ENCODE measurements at regions not wholly inside any gene's neighbourhood (a gene's known extent, or its start where the extent isn't known, plus 50 kb on each side); places are given as distances from the start of the nearest gene placed in this dataset.

DNA sequence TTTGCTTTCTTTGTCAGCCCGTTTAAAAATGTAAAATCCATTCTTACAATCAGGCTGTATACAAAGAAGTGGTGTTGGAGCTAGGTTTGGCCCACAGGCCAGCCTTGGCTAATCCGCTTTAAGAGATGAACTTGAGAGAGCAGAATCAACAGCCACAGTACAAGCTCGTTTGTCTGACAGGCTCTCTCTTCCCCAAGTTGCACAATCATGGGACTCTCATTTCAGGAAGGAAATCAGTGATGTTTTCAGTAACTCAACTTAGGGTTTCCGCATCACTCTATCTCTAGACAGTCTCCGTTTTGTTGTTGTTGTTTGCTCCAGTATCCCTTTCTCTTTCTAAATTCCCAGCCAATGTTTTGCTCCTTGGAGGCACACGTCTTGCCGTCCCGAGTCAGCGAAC lies 582.0 kb upstream of the MKI67 start:
- TF ChIP-seq RXRA (IDR thresholded peaks at IDR 0.05) = no peak
- no peak for TF ChIP-seq CTCF (IDR thresholded peaks at IDR 0.05; ENCODE audit: low read depth, low read length, missing input control)
- TF ChIP-seq FOXA2 (IDR thresholded peaks at IDR 0.05) = no peak
- TF ChIP-seq HNF4G (IDR thresholded peaks at IDR 0.05) = no peak
- no peak for TF ChIP-seq NR2F2 (IDR thresholded peaks at IDR 0.05)
- TF ChIP-seq EGR1 (IDR thresholded peaks at IDR 0.05; ENCODE audit: low read depth in 2 of 2) = no peak
- no peak for TF ChIP-seq GABPA (IDR thresholded peaks at IDR 0.05 in 1 of 2, conservative IDR thresholded peaks at IDR 0.05 in 1 of 2)
- no peak for TF ChIP-seq MAX (IDR thresholded peaks at IDR 0.05)
- TF ChIP-seq SP1 (IDR thresholded peaks at IDR 0.05) = no peak
- TF ChIP-seq RAD21 (IDR thresholded peaks at IDR 0.05) = no peak
- Histone ChIP-seq H3K4me1 (ENCODE audit: control insufficient read depth in 4 of 4, insufficient read depth in 4 of 4, low read length in 3 of 4) (no peaks in the 10 kb centered on the region), H3K4me3 (ENCODE audit: low read depth in 1 of 3, low read length in 3 of 3) (no peak overlapping the region), H3K9me3 (ENCODE audit: control insufficient read depth in 4 of 4, low read length in 3 of 4) (peaks cover 0 to 4% (median 0%) of the 10 kb centered on the region in 4 donors), H3K27ac (ENCODE audit: low read depth in 1 of 2, low read length in 2 of 2) (no peak overlapping the region), H3K9ac (ENCODE audit: low read depth in 1 of 2, low read length in 2 of 2) (no peak overlapping the region), H3K36me3 (ENCODE audit: control insufficient read depth in 4 of 4, insufficient read depth in 3 of 4, low read depth in 1 of 4, low read length in 3 of 4) (no peaks in the 10 kb centered on the region), H3K27me3 (ENCODE audit: control insufficient read depth in 4 of 4, insufficient read depth in 4 of 4, low read length in 3 of 4) (peaks cover 0 to 6% (median 2%) of the 10 kb centered on the region in 4 donors)
- DNase-seq (ENCODE audit: low spot score) = no peak
- 66% methylated on average over 9 of the region's 9 CpGs for WGBS

GRCh38 chr10:128709686-128710085 lies 583.5 kb upstream of the MKI67 start:
- Histone ChIP-seq H3K9ac (ENCODE audit: low read depth in 1 of 2, low read length in 2 of 2) (no peak overlapping the region), H3K4me1 (ENCODE audit: control insufficient read depth in 4 of 4, insufficient read depth in 4 of 4, low read length in 3 of 4) (no peaks in the 10 kb centered on the region), H3K4me3 (ENCODE audit: low read depth in 1 of 3, low read length in 3 of 3) (no peak overlapping the region), H3K27ac (ENCODE audit: low read depth in 1 of 2, low read length in 2 of 2) (no peak overlapping the region), H3K9me3 (ENCODE audit: control insufficient read depth in 4 of 4, low read length in 3 of 4) (peaks cover 0 to 4% (median 0%) of the 10 kb centered on the region in 4 donors), H3K36me3 (ENCODE audit: control insufficient read depth in 4 of 4, insufficient read depth in 3 of 4, low read depth in 1 of 4, low read length in 3 of 4) (no peaks in the 10 kb centered on the region), H3K27me3 (ENCODE audit: control insufficient read depth in 4 of 4, insufficient read depth in 4 of 4, low read length in 3 of 4) (peaks cover 0 to 5% (median 2%) of the 10 kb centered on the region in 4 donors)
- no peak for TF ChIP-seq SP1 (IDR thresholded peaks at IDR 0.05)
- no peak for TF ChIP-seq HNF4G (IDR thresholded peaks at IDR 0.05)
- no peak for DNase-seq (ENCODE audit: low spot score)
- WGBS = 65% methylated on average over 12 of the region's 12 CpGs

- Histone ChIP-seq H3K36me3 (ENCODE audit: control insufficient read depth in 4 of 4, insufficient read depth in 3 of 4, low read depth in 1 of 4, low read length in 3 of 4) (no peaks in the 10 kb centered on the region), H3K27me3 (ENCODE audit: control insufficient read depth in 4 of 4, insufficient read depth in 4 of 4, low read length in 3 of 4) (peaks cover 0 to 4% (median 2%) of the 10 kb centered on the region in 4 donors), H3K9ac (ENCODE audit: low read depth in 1 of 2, low read length in 2 of 2) (no peak overlapping the region), H3K4me3 (ENCODE audit: low read depth in 1 of 3, low read length in 3 of 3) (no peak overlapping the region), H3K9me3 (ENCODE audit: control insufficient read depth in 4 of 4, low read length in 3 of 4) (peaks cover 0 to 4% (median 0%) of the 10 kb centered on the region in 4 donors), H3K27ac (ENCODE audit: low read depth in 1 of 2, low read length in 2 of 2) (no peak overlapping the region), H3K4me1 (ENCODE audit: control insufficient read depth in 4 of 4, insufficient read depth in 4 of 4, low read length in 3 of 4) (no peaks in the 10 kb centered on the region)
- DNase-seq (ENCODE audit: low spot score) = no peak
- WGBS = 29% methylated on average over 49 of the region's 49 CpGs
- TF ChIP-seq FOXA1 (IDR thresholded peaks at IDR 0.05) (no peak), CTCF (IDR thresholded peaks at IDR 0.05; ENCODE audit: low read depth, low read length, missing input control) (no peak), HNF4A (conservative IDR thresholded peaks at IDR 0.05) (no peak), EGR1 (IDR thresholded peaks at IDR 0.05; ENCODE audit: low read depth in 2 of 2) (no peak), GABPA (IDR thresholded peaks at IDR 0.05 in 1 of 2, conservative IDR thresholded peaks at IDR 0.05 in 1 of 2) (no peak), ZBTB33 (IDR thresholded peaks at IDR 0.05) (no peak), NR2F2 (IDR thresholded peaks at IDR 0.05) (no peak), HNF4G (IDR thresholded peaks at IDR 0.05) (no peak), YY1 (IDR thresholded peaks at IDR 0.05) (no peak), RAD21 (IDR thresholded peaks at IDR 0.05) (no peak), TAF1 (conservative IDR thresholded peaks at IDR 0.05) (no peak), FOXA2 (IDR thresholded peaks at IDR 0.05) (no peak), RXRA (IDR thresholded peaks at IDR 0.05) (no peak), SP1 (IDR thresholded peaks at IDR 0.05) (no peak), MAX (IDR thresholded peaks at IDR 0.05) (no peak)
- TF ChIP-seq, protein P1, sequence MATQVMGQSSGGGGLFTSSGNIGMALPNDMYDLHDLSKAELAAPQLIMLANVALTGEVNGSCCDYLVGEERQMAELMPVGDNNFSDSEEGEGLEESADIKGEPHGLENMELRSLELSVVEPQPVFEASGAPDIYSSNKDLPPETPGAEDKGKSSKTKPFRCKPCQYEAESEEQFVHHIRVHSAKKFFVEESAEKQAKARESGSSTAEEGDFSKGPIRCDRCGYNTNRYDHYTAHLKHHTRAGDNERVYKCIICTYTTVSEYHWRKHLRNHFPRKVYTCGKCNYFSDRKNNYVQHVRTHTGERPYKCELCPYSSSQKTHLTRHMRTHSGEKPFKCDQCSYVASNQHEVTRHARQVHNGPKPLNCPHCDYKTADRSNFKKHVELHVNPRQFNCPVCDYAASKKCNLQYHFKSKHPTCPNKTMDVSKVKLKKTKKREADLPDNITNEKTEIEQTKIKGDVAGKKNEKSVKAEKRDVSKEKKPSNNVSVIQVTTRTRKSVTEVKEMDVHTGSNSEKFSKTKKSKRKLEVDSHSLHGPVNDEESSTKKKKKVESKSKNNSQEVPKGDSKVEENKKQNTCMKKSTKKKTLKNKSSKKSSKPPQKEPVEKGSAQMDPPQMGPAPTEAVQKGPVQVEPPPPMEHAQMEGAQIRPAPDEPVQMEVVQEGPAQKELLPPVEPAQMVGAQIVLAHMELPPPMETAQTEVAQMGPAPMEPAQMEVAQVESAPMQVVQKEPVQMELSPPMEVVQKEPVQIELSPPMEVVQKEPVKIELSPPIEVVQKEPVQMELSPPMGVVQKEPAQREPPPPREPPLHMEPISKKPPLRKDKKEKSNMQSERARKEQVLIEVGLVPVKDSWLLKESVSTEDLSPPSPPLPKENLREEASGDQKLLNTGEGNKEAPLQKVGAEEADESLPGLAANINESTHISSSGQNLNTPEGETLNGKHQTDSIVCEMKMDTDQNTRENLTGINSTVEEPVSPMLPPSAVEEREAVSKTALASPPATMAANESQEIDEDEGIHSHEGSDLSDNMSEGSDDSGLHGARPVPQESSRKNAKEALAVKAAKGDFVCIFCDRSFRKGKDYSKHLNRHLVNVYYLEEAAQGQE (IDR thresholded peaks at IDR 0.05) = no peak
Observed at GRCh38 chr10:128710098-128710797, 584.0 kb upstream of the MKI67 start.

Data from liver (tissue), 8 donors.